GM20431 (cell line): ENCODE measurements at regions not wholly inside any gene's neighbourhood (a gene's known extent, or its start where the extent isn't known, plus 50 kb on each side); places are given as distances from the start of the nearest gene placed in this dataset.
"Not testable (repeated sequence)": the region's sequence is repeated elsewhere in the genome, so short reads cannot be mapped to it uniquely, and the experiment has no call there.

Source experiments
- in situ Hi-C: fragments of 300-500 bp; cut with MseI, MboI; formaldehyde crosslinking; loops from one replicate; pipeline ENCODE4 v1.15.0; 2020; ENCODE audit warnings: low sequenced_read_pairs; ENCODE audit not compliant: unreplicated experiment

GRCh38 chr22:47902646-47903180, 1140.3 kb downstream of the TBC1D22A start:
- in situ Hi-C loops = no loop called here

GRCh38 chr22:47901911-47902310, 1139.5 kb downstream of the TBC1D22A start:
- in situ Hi-C loops = no loop called here

GRCh38 chr22:47899894-47900293, 1137.4 kb downstream of the TBC1D22A start:
- in situ Hi-C loops = no loop called here

- in situ Hi-C loops = no loop called here
Observed at GRCh38 chr22:47898946-47899345, 1136.5 kb downstream of the TBC1D22A start.

GRCh38 chr22:47891609-47892008, 1129.2 kb downstream of the TBC1D22A start:
- in situ Hi-C loops = no loop called here

GRCh38 chr22:47888817-47889216, 1126.4 kb downstream of the TBC1D22A start:
- in situ Hi-C loops = no loop called here

- in situ Hi-C loops = no loop called here
Observed at GRCh38 chr22:47884775-47885174, 1122.3 kb downstream of the TBC1D22A start.

- in situ Hi-C loops = no loop called here
Observed at GRCh38 chr22:47884200-47884599, 1121.8 kb downstream of the TBC1D22A start.

- in situ Hi-C loops = no loop called here
Observed at GRCh38 chr22:47883757-47884156, 1121.3 kb downstream of the TBC1D22A start.

GRCh38 chr22:47879346-47879745, 1116.9 kb downstream of the TBC1D22A start:
- in situ Hi-C loops = no loop called here

GRCh38 chr22:47878460-47878859, 1116.0 kb downstream of the TBC1D22A start:
- in situ Hi-C loops = no loop called here

- in situ Hi-C loops = no loop called here
Observed at GRCh38 chr22:47872761-47873535, 1110.5 kb downstream of the TBC1D22A start.

GRCh38 chr22:47865626-47866025, 1103.2 kb downstream of the TBC1D22A start:
- in situ Hi-C loops = no loop called here

- in situ Hi-C loops = no loop called here
Observed at GRCh38 chr22:47862394-47862793, 1099.9 kb downstream of the TBC1D22A start.

- in situ Hi-C loops = not testable (repeated sequence)
Observed at GRCh38 chr22:47860907-47861306, 1098.5 kb downstream of the TBC1D22A start.

- in situ Hi-C loops = no loop called here
Observed at GRCh38 chr22:47859881-47860525, 1097.6 kb downstream of the TBC1D22A start.

GRCh38 chr22:47858773-47859306, 1096.4 kb downstream of the TBC1D22A start:
- in situ Hi-C loops = no loop called here

GRCh38 chr22:47854680-47855079, 1092.2 kb downstream of the TBC1D22A start:
- in situ Hi-C loops = no loop called here

- in situ Hi-C loops = no loop called here
Observed at GRCh38 chr22:47854251-47854650, 1091.8 kb downstream of the TBC1D22A start.

GRCh38 chr22:47853750-47854149, 1091.3 kb downstream of the TBC1D22A start:
- in situ Hi-C loops = no loop called here

GRCh38 chr22:47851586-47851985, 1089.1 kb downstream of the TBC1D22A start:
- in situ Hi-C loops = no loop called here
